ENCODE measurements at regions not wholly inside any gene's neighbourhood (a gene's known extent, or its start where the extent isn't known, plus 50 kb on each side); places are given as distances from the start of the nearest gene placed in this dataset.

DNA sequence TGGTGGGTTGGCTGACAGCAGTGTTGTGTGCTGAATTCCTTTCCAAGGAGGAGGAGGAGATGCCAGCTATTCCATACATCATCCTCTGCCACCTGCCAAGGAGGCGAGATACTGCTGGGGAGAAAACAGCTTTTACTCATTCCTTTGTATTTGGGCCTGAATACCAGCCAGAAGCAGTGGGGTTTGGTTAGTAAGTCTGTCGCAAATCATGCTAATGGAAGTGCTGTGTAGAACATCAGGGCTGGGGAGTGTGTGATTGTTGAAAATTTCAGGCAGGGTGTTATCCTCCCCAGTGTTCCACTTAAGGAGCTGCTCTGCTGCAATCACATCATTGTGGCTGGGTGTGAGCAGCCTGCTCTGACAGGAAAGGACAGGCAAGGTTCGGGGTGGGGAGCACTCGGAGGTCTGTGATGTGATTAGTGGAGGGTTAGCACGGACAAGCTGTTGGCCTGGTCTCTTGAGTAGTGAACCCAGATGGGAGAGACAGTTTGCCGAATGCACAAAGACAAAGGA, 128.2 kb upstream of the DLX2 start (continued):
- TF ChIP-seq ZBTB33 (IDR thresholded peaks at IDR 0.05; ENCODE audit: extremely low read depth, insufficient replicate concordance, low read length): no peak
- no peak for TF ChIP-seq CTCF (IDR thresholded peaks at IDR 0.05 in 2 of 3, conservative IDR thresholded peaks at IDR 0.05 in 1 of 3; ENCODE audit: borderline replicate concordance in 1 of 3, insufficient read depth in 1 of 3, low read depth in 2 of 3, low read length in 2 of 3)
- TF ChIP-seq MAX (IDR thresholded peaks at IDR 0.05): no peak
- TF ChIP-seq JUND (IDR thresholded peaks at IDR 0.05): no peak
- TF ChIP-seq CEBPB (IDR thresholded peaks at IDR 0.05; ENCODE audit: low read depth): no peak
- TF ChIP-seq FOSL1 (IDR thresholded peaks at IDR 0.05; ENCODE audit: low read depth): no peak
- TF ChIP-seq TCF7L2 (IDR thresholded peaks at IDR 0.05; ENCODE audit: borderline replicate concordance, extremely low read depth, insufficient read depth, insufficient read length): no peak
- TF ChIP-seq ZNF274 (IDR thresholded peaks at IDR 0.05; ENCODE audit: low read depth, low read length): no peak
- TF ChIP-seq POLR2A (IDR thresholded peaks at IDR 0.05; ENCODE audit: borderline replicate concordance, extremely low read depth, insufficient read depth, insufficient read length): no peak

- peak; percentile 47 for ATAC-seq
- no peaks in the 10 kb centered on the region for H3K9me3 ChIP-seq (ENCODE audit: control insufficient read depth in 1 of 2, insufficient read depth in 1 of 2, low read depth in 1 of 2, low read length in 2 of 2)
- BruUV-seq (replicated peaks): no TSS peak
- H3K4me2 ChIP-seq (ENCODE audit: low read length): peak overlapping the region; percentile 67
- H3K27ac ChIP-seq (ENCODE audit: low read depth, low read length): peak overlapping the region; percentile 46
- TF ChIP-seq ZNF274 (IDR thresholded peaks at IDR 0.05; ENCODE audit: low read depth, low read length): no peak
- no peak for TF ChIP-seq MAX (IDR thresholded peaks at IDR 0.05)
- peaks cover 8 to 28% of the 10 kb centered on the region in 2 experiments for H3K4me1 ChIP-seq (ENCODE audit: control insufficient read depth in 1 of 2, insufficient read depth in 2 of 2, low read length in 2 of 2)
- no peaks in the 10 kb centered on the region for H3K36me3 ChIP-seq (ENCODE audit: control insufficient read depth in 1 of 2, insufficient read depth in 2 of 2, low read length in 2 of 2)
- intact Hi-C loops (cut with micrococcal nuclease): no loop called here
- CTCF ChIA-PET: interaction anchor here (1.2 to 1.4 kb wide), 3 partner anchors 11 to 230 kb away, joined by 6 to 7 read pairs (median 6); no protein-coding TSS in a partner anchor
- DNase-seq (ENCODE audit: low read depth, low spot score): no peak
- H4K20me1 ChIP-seq (ENCODE audit: insufficient read depth): no peaks in the 10 kb centered on the region
- no peaks in the 10 kb centered on the region for H3K27me3 ChIP-seq (ENCODE audit: insufficient read depth, low read length)
- H3K4me3 ChIP-seq (replicated peaks in 1 of 2; ENCODE audit: low read depth in 1 of 2, low read length in 2 of 2): peak overlapping the region in 1 of 2 experiments; percentile 5; a peak in 1 of 4 replicates
- POLR2A ChIA-PET: interaction anchor here (0.7 to 2.9 kb wide), 6 partner anchors 12 to 196 kb away, joined by 3 to 9 read pairs (median 4); partner anchors contain the start of gene ITGA6
- no peaks in the 10 kb centered on the region for H3K9me2 ChIP-seq (ENCODE audit: insufficient read depth)
- H2AFZ ChIP-seq (ENCODE audit: low read depth, low read length, poor library complexity, severe bottlenecking): peak overlapping the region; percentile 84
- no peaks in the 10 kb centered on the region for H3K79me2 ChIP-seq (ENCODE audit: insufficient read depth, low read length)
- RAD21 ChIA-PET (ENCODE audit: low non-redundant PET in 1 of 2, low total read pairs in 2 of 2, uncharacterized antibody in 2 of 2, unreplicated experiment in 2 of 2): interaction anchor here in 1 of 2 experiments (0.6 kb wide), 1 partner anchor 22 kb away, joined by 3 read pairs; no protein-coding TSS in a partner anchor
- peak overlapping the region; percentile 23 for H3K9ac ChIP-seq (ENCODE audit: low read length)
These were observed 128.8 kb upstream of the DLX2 start for GRCh38 chr2:172231508-172231907.

Measured in HCT116 (cell line).